Stimulated activated naive CD8-positive, alpha-beta T cell treated with anti-CD3 and anti-CD28 coated beads, Interleukin-15, Interleukin-2, amounts not matched to agents 100 ng/mL and 50 ng/mL, for 24 hours (primary cell): ENCODE measurements at regions not wholly inside any gene's neighbourhood (a gene's known extent, or its start where the extent isn't known, plus 50 kb on each side); places are given as distances from the start of the nearest gene placed in this dataset.

Source experiments
- H3K27ac Mint-ChIP-seq: one replicate; pipeline ENCODE4 v1.8.0; 2021; ENCODE audit warnings: mild to moderate bottlenecking, mixed read lengths
- H3K27me3 Mint-ChIP-seq: one replicate; pipeline ENCODE4 v1.8.0; 2021; ENCODE audit warnings: mixed read lengths
- H3K36me3 Mint-ChIP-seq: one replicate; pipeline ENCODE4 v1.8.0; 2021; ENCODE audit warnings: low read depth, mixed read lengths
- H3K4me1 Mint-ChIP-seq: one replicate; pipeline ENCODE4 v1.8.0; 2021; ENCODE audit warnings: low read depth, mixed read lengths
- H3K4me3 Mint-ChIP-seq: one replicate; pipeline ENCODE4 v1.8.0; 2021; ENCODE audit warnings: mild to moderate bottlenecking, mixed read lengths
- H3K9me3 Mint-ChIP-seq: one replicate; pipeline ENCODE4 v1.8.0; 2021; ENCODE audit warnings: mixed read lengths

- Mint-ChIP-seq H3K27me3 (peaks cover 42% of the 10 kb centered on the region), H3K4me1 (no peaks in the 10 kb centered on the region), H3K36me3 (peaks cover 9% of the 10 kb centered on the region)
Measured at GRCh38 chr17:45730192-45730591, 53.9 kb upstream of the CRHR1 start.

GRCh38 chr17:45731459-45731858 is 52.7 kb upstream of the CRHR1 start:
- H3K27me3 Mint-ChIP-seq: peaks cover 36% of the 10 kb centered on the region
- no peak overlapping the region for H3K27ac Mint-ChIP-seq
- no peak overlapping the region for H3K4me3 Mint-ChIP-seq
- H3K4me1 Mint-ChIP-seq: no peaks in the 10 kb centered on the region
- H3K36me3 Mint-ChIP-seq: peaks cover 9% of the 10 kb centered on the region
- H3K9me3 Mint-ChIP-seq: peaks cover 14% of the 10 kb centered on the region

More at GRCh38 chr17:45730192-45730591, 53.9 kb upstream of the CRHR1 start:
- no peak overlapping the region for H3K4me3 Mint-ChIP-seq
- H3K27ac Mint-ChIP-seq: no peak overlapping the region
- peaks cover 14% of the 10 kb centered on the region for H3K9me3 Mint-ChIP-seq

- no peak overlapping the region for H3K4me3 Mint-ChIP-seq
- H3K27me3 Mint-ChIP-seq: peaks cover 28% of the 10 kb centered on the region
- H3K4me1 Mint-ChIP-seq: no peaks in the 10 kb centered on the region
- H3K9me3 Mint-ChIP-seq: peaks cover 14% of the 10 kb centered on the region
- H3K36me3 Mint-ChIP-seq: peaks cover 9% of the 10 kb centered on the region
- no peak overlapping the region for H3K27ac Mint-ChIP-seq
Measured at GRCh38 chr17:45732926-45733505, 51.1 kb upstream of the CRHR1 start.

GRCh38 chr17:45733781-45734180 is 50.3 kb upstream of the CRHR1 start:
- peaks cover 9% of the 10 kb centered on the region for H3K36me3 Mint-ChIP-seq
- H3K27me3 Mint-ChIP-seq: peaks cover 21% of the 10 kb centered on the region
- H3K4me1 Mint-ChIP-seq: no peaks in the 10 kb centered on the region
- no peak overlapping the region for H3K27ac Mint-ChIP-seq
- H3K9me3 Mint-ChIP-seq: peaks cover 14% of the 10 kb centered on the region
- H3K4me3 Mint-ChIP-seq: no peak overlapping the region
